Gastrocnemius medialis (tissue), 4 donors: ENCODE measurements at regions not wholly inside any gene's neighbourhood (a gene's known extent, or its start where the extent isn't known, plus 50 kb on each side); places are given as distances from the start of the nearest gene placed in this dataset.

Experiments used
- ATAC-seq, 2 donors: fragments of 150-250 bp; one replicate each; pipeline ENCODE4 v1.9.1; 2016
- DNase-seq, 2 donors: peaks; one replicate each; pipeline ENCODE4 v3.0.0-alpha.2; 2019
- H3K27ac ChIP-seq, 4 donors: fragments of 200-600 bp; sonication (generic); 1 replicate in 1 of 4; 2 replicates in 3 of 4; pipeline ENCODE4 v1.5.1; 2016 to 2018; ENCODE audit warnings: mild to moderate bottlenecking in 2 of 4, moderate library complexity in 1 of 4
- H3K27me3 ChIP-seq, 3 donors: fragments of 200-600 bp; sonication (generic) in 2 of 3; 1 replicate in 1 of 3; 2 replicates in 2 of 3; pipeline versions ENCODE4 v1.5.1 to v1.6.0; 2016 to 2019; ENCODE audit warnings: mild to moderate bottlenecking in 1 of 3, moderate library complexity in 1 of 3
- H3K36me3 ChIP-seq, 2 donors: fragments of 200-600 bp; sonication (generic) in 1 of 2; one replicate each; pipeline ENCODE4 v1.5.1; 2017 to 2018
- H3K4me1 ChIP-seq, 2 donors: fragments of 200-600 bp; sonication (generic) in 1 of 2; one replicate each; pipeline ENCODE4 v1.5.1; 2016 to 2017; ENCODE audit warnings: mild to moderate bottlenecking in 2 of 2
- H3K4me3 ChIP-seq, 4 donors: fragments of 200-600 bp; sonication (generic) in 3 of 4; 1 replicate in 1 of 4; 2 replicates in 3 of 4; pipeline ENCODE4 v1.5.1; 2016 to 2019; ENCODE audit warnings: mild to moderate bottlenecking in 2 of 4
- H3K9me3 ChIP-seq, 3 donors: fragments of 200-600 bp; sonication (generic) in 2 of 3; 1 replicate in 1 of 3; 2 replicates in 2 of 3; pipeline ENCODE4 v1.5.1; 2016 to 2019
- POLR2A ChIP-seq, 2 donors: fragments of 450-650 bp; IDR thresholded peaks; one replicate each; pipeline ENCODE4 v1.6.1; 2017; ENCODE audit warnings: antibody characterized with exemption in 2 of 2, mild to moderate bottlenecking in 2 of 2, moderate library complexity in 2 of 2
- in situ Hi-C, 4 donors: fragments of 200-750 bp; cut with MboI; loops; one replicate each; pipeline versions ENCODE4 v1.15.0 to v1.8.0; 2017; ENCODE audit warnings: low sequenced_read_pairs in 4 of 4
- intact Hi-C: fragments of 100-400 bp; cut with DNase I; formaldehyde crosslinking; loops from one replicate; pipeline ENCODE4 v1.15.1; 2023; ENCODE audit warnings: low total_unique reads
- TF ChIP-seq, protein P1 (sequence below), 5 experiments: fragments of 450-650 bp in 3 of 5; fragments of 200-600 bp in 2 of 5; sonication (generic) in 2 of 5; IDR thresholded peaks in 4 of 5; conservative IDR thresholded peaks in 1 of 5; 1 replicate in 4 of 5; 2 replicates in 1 of 5; pipeline ENCODE4 v1.5.1; 2016 to 2019; ENCODE audit warnings: antibody characterized with exemption in 5 of 5, mild to moderate bottlenecking in 3 of 5, moderate library complexity in 3 of 5

DNA sequence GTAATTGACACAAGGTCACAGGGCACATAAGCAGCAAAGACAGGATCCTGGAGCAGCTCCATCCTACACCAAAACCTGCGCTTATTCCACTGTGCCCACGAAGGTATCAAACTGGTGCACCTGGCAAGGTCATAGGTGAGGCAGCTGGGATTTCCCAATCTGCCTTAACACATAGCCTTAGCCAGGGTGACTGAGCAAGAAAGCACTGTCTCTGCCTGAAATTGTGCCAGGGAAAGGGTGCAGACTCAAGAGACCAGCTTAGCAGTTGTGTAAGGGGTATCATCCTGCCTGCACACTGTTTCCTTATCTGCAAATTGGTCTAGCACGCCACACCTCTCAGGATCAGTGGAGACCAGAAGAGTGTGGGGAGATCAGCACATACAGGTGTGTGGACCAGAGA is 82.8 kb downstream of the MAFB start:
- intact Hi-C loops, result no loop called here
- H3K4me3 ChIP-seq, result no peak overlapping the region

DNA sequence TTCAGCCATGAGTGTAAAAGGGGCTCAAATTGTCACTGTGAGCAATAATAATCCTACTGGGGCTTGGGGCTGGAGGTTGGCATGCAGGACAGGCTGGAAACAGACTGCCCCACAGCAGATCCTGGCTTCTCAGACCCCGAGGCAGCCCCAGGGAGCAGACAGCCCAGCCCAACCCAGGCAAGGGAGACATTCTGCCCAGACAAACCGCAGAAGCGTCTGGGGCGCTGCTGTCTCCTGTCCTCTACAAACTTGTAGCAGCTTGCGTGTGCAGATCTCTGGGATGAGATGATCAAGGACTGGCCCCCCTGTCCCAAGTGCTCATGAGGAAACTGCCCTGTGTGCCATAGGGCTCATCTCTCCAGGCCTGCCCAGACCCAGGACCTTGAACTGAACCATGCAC is 84.6 kb downstream of the MAFB start:
- TF ChIP-seq, protein P1, sequence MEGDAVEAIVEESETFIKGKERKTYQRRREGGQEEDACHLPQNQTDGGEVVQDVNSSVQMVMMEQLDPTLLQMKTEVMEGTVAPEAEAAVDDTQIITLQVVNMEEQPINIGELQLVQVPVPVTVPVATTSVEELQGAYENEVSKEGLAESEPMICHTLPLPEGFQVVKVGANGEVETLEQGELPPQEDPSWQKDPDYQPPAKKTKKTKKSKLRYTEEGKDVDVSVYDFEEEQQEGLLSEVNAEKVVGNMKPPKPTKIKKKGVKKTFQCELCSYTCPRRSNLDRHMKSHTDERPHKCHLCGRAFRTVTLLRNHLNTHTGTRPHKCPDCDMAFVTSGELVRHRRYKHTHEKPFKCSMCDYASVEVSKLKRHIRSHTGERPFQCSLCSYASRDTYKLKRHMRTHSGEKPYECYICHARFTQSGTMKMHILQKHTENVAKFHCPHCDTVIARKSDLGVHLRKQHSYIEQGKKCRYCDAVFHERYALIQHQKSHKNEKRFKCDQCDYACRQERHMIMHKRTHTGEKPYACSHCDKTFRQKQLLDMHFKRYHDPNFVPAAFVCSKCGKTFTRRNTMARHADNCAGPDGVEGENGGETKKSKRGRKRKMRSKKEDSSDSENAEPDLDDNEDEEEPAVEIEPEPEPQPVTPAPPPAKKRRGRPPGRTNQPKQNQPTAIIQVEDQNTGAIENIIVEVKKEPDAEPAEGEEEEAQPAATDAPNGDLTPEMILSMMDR (IDR thresholded peaks at IDR 0.05 in 4 of 5, conservative IDR thresholded peaks at IDR 0.05 in 1 of 5), result no peak
- no peak for TF ChIP-seq POLR2A (IDR thresholded peaks at IDR 0.05)
- DNase-seq, result no peak
- H3K27me3 ChIP-seq, result no peaks in the 10 kb centered on the region
- in situ Hi-C loops, result no loop called here
- H3K4me1 ChIP-seq, result no peaks in the 10 kb centered on the region
- no peaks in the 10 kb centered on the region for H3K36me3 ChIP-seq
- intact Hi-C loops, result no loop called here
- no peaks in the 10 kb centered on the region for H3K9me3 ChIP-seq
- no peak overlapping the region for H3K27ac ChIP-seq
- ATAC-seq, result no peak
- H3K4me3 ChIP-seq, result no peak overlapping the region

More for the DNA sequence above, 82.8 kb downstream of the MAFB start:
- no peak overlapping the region for H3K27ac ChIP-seq
- no peaks in the 10 kb centered on the region for H3K27me3 ChIP-seq
- H3K9me3 ChIP-seq, result no peaks in the 10 kb centered on the region
- in situ Hi-C loops, result no loop called here
- H3K4me1 ChIP-seq, result no peaks in the 10 kb centered on the region
- H3K36me3 ChIP-seq, result no peaks in the 10 kb centered on the region
- DNase-seq (no peak), ATAC-seq (no peak)
- TF ChIP-seq POLR2A (IDR thresholded peaks at IDR 0.05), result no peak
- TF ChIP-seq, protein P1 (IDR thresholded peaks at IDR 0.05 in 4 of 5, conservative IDR thresholded peaks at IDR 0.05 in 1 of 5), result no peak

DNA sequence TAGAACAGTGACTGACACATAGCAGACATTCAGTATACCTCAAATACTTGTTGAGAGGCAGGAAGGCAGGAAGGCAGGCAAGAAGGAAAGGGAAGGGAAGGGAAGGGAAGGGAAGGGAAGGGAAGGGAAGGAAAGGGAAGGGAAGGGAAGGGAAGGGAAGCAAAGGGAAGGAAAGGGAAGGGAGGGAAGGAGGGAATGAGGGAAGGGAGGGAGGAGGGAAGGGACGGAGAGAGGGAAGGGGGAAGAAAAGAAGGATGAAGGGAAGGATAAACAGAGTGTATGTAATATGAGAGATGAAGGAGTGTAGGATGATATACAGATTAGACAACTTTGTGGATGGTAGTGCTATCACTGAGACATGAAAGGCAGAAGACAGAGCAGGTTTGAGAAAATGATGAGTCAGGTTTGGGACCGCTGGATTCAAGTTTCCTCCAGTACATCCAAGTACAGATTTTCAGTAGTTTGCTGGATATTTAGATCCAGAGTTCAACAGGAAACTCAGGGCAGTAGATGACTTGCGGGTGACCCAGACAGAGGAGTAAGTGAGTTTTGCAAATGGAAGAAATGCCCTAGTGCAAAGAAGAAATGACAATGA is 85.9 kb downstream of the MAFB start:
- no peaks in the 10 kb centered on the region for H3K9me3 ChIP-seq
- in situ Hi-C loops, result no loop called here
- H3K4me3 ChIP-seq, result no peak overlapping the region
- no peak overlapping the region for H3K27ac ChIP-seq
- H3K36me3 ChIP-seq, result no peaks in the 10 kb centered on the region
- ATAC-seq (no peak), DNase-seq (no peak)
- no peaks in the 10 kb centered on the region for H3K4me1 ChIP-seq
- no peaks in the 10 kb centered on the region for H3K27me3 ChIP-seq
- no peak for TF ChIP-seq POLR2A (IDR thresholded peaks at IDR 0.05)
- TF ChIP-seq, protein P1 (IDR thresholded peaks at IDR 0.05 in 4 of 5, conservative IDR thresholded peaks at IDR 0.05 in 1 of 5), result no peak
- intact Hi-C loops, result no loop called here

DNA sequence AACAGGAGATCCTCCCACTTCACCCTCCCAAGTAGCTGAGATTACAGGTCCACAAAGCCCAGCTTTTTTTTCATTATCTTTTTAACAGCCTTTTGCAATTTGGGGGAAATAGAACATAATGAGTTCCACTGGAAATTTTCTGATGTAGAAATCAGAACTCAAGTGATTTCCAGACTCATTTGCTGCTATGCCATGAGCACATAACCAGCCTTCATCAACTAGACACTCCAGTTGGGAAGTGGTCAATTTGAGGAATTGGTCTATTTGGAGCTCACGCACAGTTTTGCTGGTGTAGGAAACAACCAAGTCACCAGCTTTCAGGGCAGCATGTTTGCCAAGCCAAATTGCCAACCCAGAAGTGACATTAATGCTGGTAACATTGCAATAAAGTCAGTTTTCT is 86.7 kb downstream of the MAFB start:
- Histone ChIP-seq H3K4me3 (no peak overlapping the region), H3K36me3 (no peaks in the 10 kb centered on the region), H3K27me3 (no peaks in the 10 kb centered on the region), H3K9me3 (no peaks in the 10 kb centered on the region), H3K27ac (no peak overlapping the region), H3K4me1 (no peaks in the 10 kb centered on the region)
- intact Hi-C loops, result no loop called here
- in situ Hi-C loops, result no loop called here
- TF ChIP-seq, protein P1 (IDR thresholded peaks at IDR 0.05 in 4 of 5, conservative IDR thresholded peaks at IDR 0.05 in 1 of 5), result no peak
- TF ChIP-seq POLR2A (IDR thresholded peaks at IDR 0.05), result no peak
- no peak for ATAC-seq
- DNase-seq, result no peak
